Breast epithelium (tissue), 4 donors: ENCODE measurements at regions not wholly inside any gene's neighbourhood (a gene's known extent, or its start where the extent isn't known, plus 50 kb on each side); places are given as distances from the start of the nearest gene placed in this dataset.

Source experiments
- DNase-seq, 2 donors: peaks; one replicate each; pipeline ENCODE4 v3.0.0-alpha.2; 2019; ENCODE audit warnings: low spot score in 2 of 2
- H3K27ac ChIP-seq, 2 donors: fragments of 200-600 bp; sonication (generic) in 1 of 2; one replicate each; pipeline ENCODE4 v1.5.1; 2016 to 2019; ENCODE audit warnings: mild to moderate bottlenecking in 1 of 2
- H3K27me3 ChIP-seq, 2 donors: fragments of 200-600 bp; sonication (generic) in 1 of 2; one replicate each; pipeline versions ENCODE4 v1.5.1 to v1.6.0; 2017 to 2019; ENCODE audit warnings: control low read depth in 1 of 2, mild to moderate bottlenecking in 1 of 2
- H3K36me3 ChIP-seq: fragments of 200-600 bp; one replicate; pipeline ENCODE4 v1.5.1; 2019
- H3K4me1 ChIP-seq, 2 donors: fragments of 200-600 bp; sonication (generic); one replicate each; pipeline ENCODE4 v1.5.1; 2016 to 2019; ENCODE audit warnings: control low read depth in 1 of 2
- H3K4me3 ChIP-seq, 3 donors: fragments of 200-600 bp; sonication (generic); 1 replicate in 2 of 3; 2 replicates in 1 of 3; pipeline ENCODE4 v1.5.1; 2016 to 2019; ENCODE audit warnings: mild to moderate bottlenecking in 3 of 3, moderate library complexity in 2 of 3
- H3K9me3 ChIP-seq, 2 donors: fragments of 200-600 bp; sonication (generic) in 1 of 2; one replicate each; pipeline ENCODE4 v1.5.1; 2016 to 2019; ENCODE audit warnings: control low read depth in 1 of 2
- POLR2A ChIP-seq: fragments of 450-650 bp; IDR thresholded peaks from one replicate; pipeline ENCODE4 v1.6.1; 2016; ENCODE audit warnings: antibody characterized with exemption, mild to moderate bottlenecking, moderate library complexity
- POLR2AphosphoS5 ChIP-seq, 3 donors: sonication (generic); formaldehyde crosslinking; IDR thresholded peaks; one replicate each; pipeline ENCODE4 v1.6.1; 2017; ENCODE audit warnings: antibody characterized with exemption in 3 of 3
- intact Hi-C: fragments of 100-400 bp; cut with DNase I; formaldehyde crosslinking; loops from one replicate; pipeline ENCODE4 v1.15.1; 2023; ENCODE audit warnings: low total_unique reads
- TF ChIP-seq, protein P1 (sequence below), 3 donors: fragments of 450-650 bp; IDR thresholded peaks; one replicate each; pipeline ENCODE4 v1.5.1; 2016 to 2017; ENCODE audit warnings: antibody characterized with exemption in 3 of 3, mild to moderate bottlenecking in 3 of 3, moderate library complexity in 3 of 3

DNA sequence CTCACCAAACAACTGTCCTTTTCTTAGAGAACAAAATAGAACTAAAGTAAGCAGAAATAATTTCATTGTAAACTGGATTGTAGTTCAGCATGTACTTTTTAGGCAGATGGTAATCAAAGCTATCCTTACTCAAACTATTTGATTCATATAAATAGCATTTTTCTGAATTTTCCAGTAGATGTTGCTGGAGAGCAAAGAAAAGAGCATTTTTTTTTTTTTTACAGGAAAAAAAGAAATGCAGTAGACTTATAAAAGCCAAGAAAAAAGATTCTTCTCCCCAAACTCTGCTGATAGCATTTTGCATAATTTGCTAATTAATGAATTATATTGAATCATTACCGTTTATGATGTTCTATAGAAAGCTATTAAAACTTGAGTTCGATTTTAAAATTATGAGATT is 715.3 kb upstream of the WWC1 start:
- Histone ChIP-seq H3K36me3 (no peaks in the 10 kb centered on the region), H3K9me3 (no peaks in the 10 kb centered on the region), H3K4me3 (no peak overlapping the region), H3K27me3 (peaks cover 0 to 41% of the 10 kb centered on the region in 2 donors), H3K4me1 (no peaks in the 10 kb centered on the region), H3K27ac (no peak overlapping the region)
- TF ChIP-seq, protein P1, sequence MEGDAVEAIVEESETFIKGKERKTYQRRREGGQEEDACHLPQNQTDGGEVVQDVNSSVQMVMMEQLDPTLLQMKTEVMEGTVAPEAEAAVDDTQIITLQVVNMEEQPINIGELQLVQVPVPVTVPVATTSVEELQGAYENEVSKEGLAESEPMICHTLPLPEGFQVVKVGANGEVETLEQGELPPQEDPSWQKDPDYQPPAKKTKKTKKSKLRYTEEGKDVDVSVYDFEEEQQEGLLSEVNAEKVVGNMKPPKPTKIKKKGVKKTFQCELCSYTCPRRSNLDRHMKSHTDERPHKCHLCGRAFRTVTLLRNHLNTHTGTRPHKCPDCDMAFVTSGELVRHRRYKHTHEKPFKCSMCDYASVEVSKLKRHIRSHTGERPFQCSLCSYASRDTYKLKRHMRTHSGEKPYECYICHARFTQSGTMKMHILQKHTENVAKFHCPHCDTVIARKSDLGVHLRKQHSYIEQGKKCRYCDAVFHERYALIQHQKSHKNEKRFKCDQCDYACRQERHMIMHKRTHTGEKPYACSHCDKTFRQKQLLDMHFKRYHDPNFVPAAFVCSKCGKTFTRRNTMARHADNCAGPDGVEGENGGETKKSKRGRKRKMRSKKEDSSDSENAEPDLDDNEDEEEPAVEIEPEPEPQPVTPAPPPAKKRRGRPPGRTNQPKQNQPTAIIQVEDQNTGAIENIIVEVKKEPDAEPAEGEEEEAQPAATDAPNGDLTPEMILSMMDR (IDR thresholded peaks at IDR 0.05): no peak
- TF ChIP-seq POLR2AphosphoS5 (IDR thresholded peaks at IDR 0.05) (no peak), POLR2A (no peak)
- no peak for DNase-seq
- intact Hi-C loops: no loop called here

DNA sequence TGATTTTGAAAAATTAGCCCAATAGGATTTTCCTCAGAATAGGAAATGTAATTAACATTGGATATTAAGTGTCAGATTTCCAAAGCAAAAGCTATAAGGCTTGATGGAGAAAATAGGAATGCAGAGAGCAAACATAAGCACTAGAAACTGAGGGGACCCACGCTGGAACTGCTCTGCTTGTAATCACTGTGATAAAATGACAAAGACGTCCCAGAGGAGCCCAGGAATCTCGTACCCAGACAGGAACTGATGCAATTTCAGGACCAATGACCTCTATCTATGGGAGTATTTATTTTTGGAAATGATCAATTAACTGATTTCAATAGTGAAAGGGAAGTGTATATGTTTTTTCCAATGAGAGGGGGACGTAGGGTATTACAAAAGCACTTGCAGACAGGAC is 714.5 kb upstream of the WWC1 start:
- Histone ChIP-seq H3K9me3 (no peaks in the 10 kb centered on the region), H3K36me3 (no peaks in the 10 kb centered on the region), H3K4me1 (no peaks in the 10 kb centered on the region), H3K27me3 (peaks cover 0 to 41% of the 10 kb centered on the region in 2 donors), H3K27ac (no peak overlapping the region), H3K4me3 (no peak overlapping the region)
- no peak for DNase-seq
- intact Hi-C loops: no loop called here
- TF ChIP-seq POLR2A (no peak), POLR2AphosphoS5 (IDR thresholded peaks at IDR 0.05) (no peak)
- TF ChIP-seq, protein P1 (IDR thresholded peaks at IDR 0.05): no peak

DNA sequence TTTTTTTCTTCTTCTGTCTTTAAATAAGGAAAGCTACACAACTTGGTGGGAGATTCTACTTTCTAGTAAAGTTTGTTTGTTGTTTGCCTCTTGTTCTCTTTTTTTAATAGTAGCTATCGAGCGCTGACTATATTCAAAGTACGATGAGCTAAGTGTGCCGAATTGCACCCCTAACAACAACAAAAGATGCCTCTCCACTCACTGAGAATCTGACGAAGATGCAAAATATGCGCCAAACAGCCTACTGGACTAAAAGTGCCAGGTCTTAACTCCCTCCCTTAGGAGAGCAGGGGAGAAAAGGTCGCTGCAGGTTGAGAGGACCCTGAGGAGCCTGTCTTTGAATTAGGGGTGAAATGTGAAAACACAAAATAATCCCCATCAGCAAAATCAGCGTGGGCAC is 713.8 kb upstream of the WWC1 start:
- no peak for DNase-seq
- no peaks in the 10 kb centered on the region for H3K9me3 ChIP-seq
- peaks cover 0 to 41% of the 10 kb centered on the region in 2 donors for H3K27me3 ChIP-seq
- no peaks in the 10 kb centered on the region for H3K36me3 ChIP-seq
- no peak overlapping the region for H3K27ac ChIP-seq
- no peaks in the 10 kb centered on the region for H3K4me1 ChIP-seq
- intact Hi-C loops: no loop called here
- no peak overlapping the region for H3K4me3 ChIP-seq
- TF ChIP-seq POLR2A (no peak), POLR2AphosphoS5 (IDR thresholded peaks at IDR 0.05) (no peak)
- TF ChIP-seq, protein P1 (IDR thresholded peaks at IDR 0.05): no peak

DNA sequence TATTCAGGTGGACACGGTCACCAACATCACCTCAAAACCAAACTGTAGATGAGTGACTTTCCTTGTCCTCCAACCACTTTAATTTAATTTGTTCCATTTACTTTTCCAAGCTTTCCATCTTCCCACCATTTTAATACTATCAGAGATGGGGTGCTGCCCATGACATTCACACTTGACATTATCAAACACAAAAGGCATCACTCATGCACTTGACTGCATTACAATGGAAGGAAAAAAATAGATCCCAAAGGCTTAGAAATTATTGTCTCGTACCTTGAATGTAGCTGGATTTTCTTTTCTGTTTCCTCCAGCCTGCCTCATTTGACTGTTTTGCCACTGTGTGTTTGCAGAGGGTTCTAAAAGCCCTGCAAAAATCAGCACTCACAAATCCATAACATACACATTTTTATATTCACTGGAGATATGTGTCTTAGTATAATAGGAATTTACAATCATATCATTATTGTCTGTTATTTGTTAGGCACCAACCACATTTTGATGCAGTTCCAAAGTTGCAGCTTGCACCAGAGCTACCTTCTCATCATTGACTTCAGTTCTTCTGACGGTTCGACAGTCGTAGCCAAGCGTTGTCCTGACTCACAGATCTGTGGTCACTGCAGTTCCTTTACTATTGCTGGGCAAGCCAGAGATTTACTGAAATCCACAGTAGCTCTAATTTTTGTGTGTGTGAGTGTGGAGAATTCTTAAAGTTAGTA is 712.3 kb upstream of the WWC1 start:
- Histone ChIP-seq H3K36me3 (no peaks in the 10 kb centered on the region), H3K27ac (no peak overlapping the region), H3K9me3 (no peaks in the 10 kb centered on the region), H3K4me1 (no peaks in the 10 kb centered on the region), H3K4me3 (no peak overlapping the region), H3K27me3 (peaks cover 0 to 41% of the 10 kb centered on the region in 2 donors)
- DNase-seq: no peak
- intact Hi-C loops: no loop called here
- no peak for TF ChIP-seq POLR2A
- TF ChIP-seq, protein P1 (IDR thresholded peaks at IDR 0.05): no peak
- TF ChIP-seq POLR2AphosphoS5 (IDR thresholded peaks at IDR 0.05): no peak

DNA sequence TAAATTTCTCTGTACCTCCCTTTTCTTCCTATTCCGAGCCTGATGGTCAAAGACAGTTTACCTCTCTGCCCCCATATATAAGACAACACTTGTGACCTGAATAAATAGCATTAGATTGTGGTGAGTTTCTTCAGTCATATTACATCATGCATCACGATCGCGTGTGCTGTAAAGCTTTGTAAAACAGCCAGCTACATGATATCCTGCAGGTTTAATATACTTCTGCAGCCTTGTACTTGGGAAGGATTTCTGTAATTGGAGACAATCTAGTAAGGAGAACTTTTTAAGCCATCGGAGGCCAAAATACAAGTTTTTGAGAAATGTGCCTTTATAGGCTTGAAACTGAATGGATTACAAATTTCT is 711.8 kb upstream of the WWC1 start:
- DNase-seq: no peak
- Histone ChIP-seq H3K27ac (no peak overlapping the region), H3K4me1 (no peaks in the 10 kb centered on the region), H3K4me3 (no peak overlapping the region), H3K9me3 (no peaks in the 10 kb centered on the region), H3K36me3 (no peaks in the 10 kb centered on the region), H3K27me3 (peaks cover 0 to 36% of the 10 kb centered on the region in 2 donors)
- no peak for TF ChIP-seq POLR2AphosphoS5 (IDR thresholded peaks at IDR 0.05)
- TF ChIP-seq, protein P1 (IDR thresholded peaks at IDR 0.05): no peak
- intact Hi-C loops: no loop called here
